NCI-H82 treated with DMSO at 0.1 percent for 48 hours (cell line): ENCODE measurements at regions not wholly inside any gene's neighbourhood (a gene's known extent, or its start where the extent isn't known, plus 50 kb on each side); places are given as distances from the start of the nearest gene placed in this dataset.
"Not testable (repeated sequence)": the region's sequence is repeated elsewhere in the genome, so short reads cannot be mapped to it uniquely, and the experiment has no call there.

ENCODE experiments used
- DNase-seq: peaks from one replicate; lab custom pipeline; 2025; ENCODE audit not compliant: unreplicated experiment; lab: John Stamatoyannopoulos, UW

GRCh38 chr10:8128511-8128910 is 74.0 kb downstream of the GATA3 start:
- DNase-seq: no peak

GRCh38 chr10:8129438-8129837 is 75.0 kb downstream of the GATA3 start:
- no peak for DNase-seq

GRCh38 chr10:8130973-8131911 is 76.8 kb downstream of the GATA3 start:
- no peak for DNase-seq

GRCh38 chr10:8133146-8133545 is 78.7 kb downstream of the GATA3 start:
- no peak for DNase-seq

- no peak for DNase-seq
Observed at GRCh38 chr10:8136736-8137135, 82.2 kb downstream of the GATA3 start.

GRCh38 chr10:8137272-8137681 is 82.8 kb downstream of the GATA3 start:
- DNase-seq: no peak

- no peak for DNase-seq
Observed at GRCh38 chr10:8137726-8138125, 83.2 kb downstream of the GATA3 start.

- DNase-seq: no peak
Observed at GRCh38 chr10:8138471-8138870, 84.0 kb downstream of the GATA3 start.

- DNase-seq: no peak
Observed at GRCh38 chr10:8144496-8144895, 90.0 kb downstream of the GATA3 start.

GRCh38 chr10:8146650-8147049 is 92.2 kb downstream of the GATA3 start:
- no peak for DNase-seq

- DNase-seq: no peak
Observed at GRCh38 chr10:8149991-8150390, 95.5 kb downstream of the GATA3 start.

- no peak for DNase-seq
Observed at GRCh38 chr10:8150401-8150905, 96.0 kb downstream of the GATA3 start.

GRCh38 chr10:8151086-8151485 is 96.6 kb downstream of the GATA3 start:
- no peak for DNase-seq

GRCh38 chr10:8156918-8157317 is 102.4 kb downstream of the GATA3 start:
- no peak for DNase-seq

GRCh38 chr10:8158193-8159071 is 103.9 kb downstream of the GATA3 start:
- no peak for DNase-seq

GRCh38 chr10:8159341-8160165 is 105.1 kb downstream of the GATA3 start:
- no peak for DNase-seq

GRCh38 chr10:8163824-8164223 is 109.3 kb downstream of the GATA3 start:
- DNase-seq: no peak

- DNase-seq: not testable (repeated sequence)
Observed at GRCh38 chr10:8164640-8165039, 110.2 kb downstream of the GATA3 start.

GRCh38 chr10:8168836-8169235 is 114.3 kb downstream of the GATA3 start:
- DNase-seq: no peak

GRCh38 chr10:8171008-8171407 is 116.5 kb downstream of the GATA3 start:
- no peak for DNase-seq

GRCh38 chr10:8172604-8173003 is 118.1 kb downstream of the GATA3 start:
- DNase-seq: no peak
